Liver (tissue), 3 donors: ENCODE measurements at regions not wholly inside any gene's neighbourhood (a gene's known extent, or its start where the extent isn't known, plus 50 kb on each side); places are given as distances from the start of the nearest gene placed in this dataset.

Experiments
- MAX ChIP-seq: IDR thresholded peaks from 2 replicates; pipeline ENCODE4 v1.6.1; 2016; ENCODE audit warnings: antibody characterized with exemption
- RXRA ChIP-seq, 2 donors: IDR thresholded peaks; 2 replicates each; pipeline ENCODE4 v1.6.1; 2017 to 2018; ENCODE audit warnings: antibody characterized with exemption in 2 of 2, mild to moderate bottlenecking in 1 of 2
- TF ChIP-seq, protein P1 (sequence below): IDR thresholded peaks from 2 replicates; pipeline ENCODE4 v1.6.1; 2016; ENCODE audit warnings: antibody characterized with exemption
- TF ChIP-seq, protein P2 (sequence below): fragments of 150-350 bp; IDR thresholded peaks from 2 replicates; pipeline ENCODE4 v1.5.1; 2017; ENCODE audit warnings: improper control_type of control experiment, low read depth, low read length; ENCODE audit not compliant: missing input control
- TF ChIP-seq, protein P3 (sequence below): IDR thresholded peaks from 2 replicates; pipeline ENCODE4 v1.6.1; 2016; ENCODE audit warnings: antibody characterized with exemption, mild to moderate bottlenecking
- donor health status: healthy.
- donor health status: healthy.

DNA sequence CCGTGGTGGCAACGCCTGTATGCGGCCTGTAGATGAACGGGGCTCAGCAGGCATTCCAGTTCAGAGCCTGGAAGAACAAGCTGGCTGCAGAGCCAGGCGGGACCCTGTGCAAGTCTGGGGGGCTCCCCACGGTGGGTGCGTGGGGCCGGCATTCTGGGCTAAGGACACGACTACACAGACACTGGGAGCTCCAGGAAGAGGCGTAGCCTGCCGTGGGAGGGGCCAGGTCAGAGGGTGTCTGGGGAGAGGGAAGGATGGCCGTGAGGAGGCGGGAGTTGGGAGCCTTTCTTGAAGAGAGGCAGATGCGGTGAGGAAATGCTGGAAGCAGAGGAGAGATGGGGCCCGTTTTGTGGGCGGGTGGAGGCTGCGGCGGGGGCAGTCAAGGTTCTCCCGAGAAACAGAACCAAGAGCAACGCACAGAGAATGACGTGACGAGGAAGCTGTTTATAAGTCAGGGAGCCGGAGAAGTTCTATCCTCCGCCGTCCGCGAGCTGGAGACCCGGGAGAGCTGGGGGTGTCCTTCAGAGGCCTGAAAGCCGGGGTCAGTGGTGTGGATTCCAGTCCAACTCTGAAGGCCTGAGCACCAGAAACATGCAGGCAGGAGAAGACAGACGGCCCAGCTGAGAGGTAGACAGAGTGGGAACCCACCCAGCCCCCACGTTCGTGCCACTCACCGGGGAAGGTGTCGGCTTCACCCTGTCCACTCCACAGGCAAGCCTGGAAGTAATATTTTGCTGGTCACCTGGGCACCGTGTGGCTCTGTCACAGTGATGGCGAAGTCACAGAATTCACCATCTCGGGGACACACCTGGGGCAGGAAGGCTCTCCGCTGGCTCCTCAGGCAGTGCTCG is 529.6 kb downstream of the BRD1 start:
- TF ChIP-seq, protein P1, sequence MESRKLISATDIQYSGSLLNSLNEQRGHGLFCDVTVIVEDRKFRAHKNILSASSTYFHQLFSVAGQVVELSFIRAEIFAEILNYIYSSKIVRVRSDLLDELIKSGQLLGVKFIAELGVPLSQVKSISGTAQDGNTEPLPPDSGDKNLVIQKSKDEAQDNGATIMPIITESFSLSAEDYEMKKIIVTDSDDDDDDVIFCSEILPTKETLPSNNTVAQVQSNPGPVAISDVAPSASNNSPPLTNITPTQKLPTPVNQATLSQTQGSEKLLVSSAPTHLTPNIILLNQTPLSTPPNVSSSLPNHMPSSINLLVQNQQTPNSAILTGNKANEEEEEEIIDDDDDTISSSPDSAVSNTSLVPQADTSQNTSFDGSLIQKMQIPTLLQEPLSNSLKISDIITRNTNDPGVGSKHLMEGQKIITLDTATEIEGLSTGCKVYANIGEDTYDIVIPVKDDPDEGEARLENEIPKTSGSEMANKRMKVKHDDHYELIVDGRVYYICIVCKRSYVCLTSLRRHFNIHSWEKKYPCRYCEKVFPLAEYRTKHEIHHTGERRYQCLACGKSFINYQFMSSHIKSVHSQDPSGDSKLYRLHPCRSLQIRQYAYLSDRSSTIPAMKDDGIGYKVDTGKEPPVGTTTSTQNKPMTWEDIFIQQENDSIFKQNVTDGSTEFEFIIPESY, result no peak
- TF ChIP-seq MAX (no peak), RXRA (IDR thresholded peaks at IDR 0.05) (no peak)
- TF ChIP-seq, protein P2, sequence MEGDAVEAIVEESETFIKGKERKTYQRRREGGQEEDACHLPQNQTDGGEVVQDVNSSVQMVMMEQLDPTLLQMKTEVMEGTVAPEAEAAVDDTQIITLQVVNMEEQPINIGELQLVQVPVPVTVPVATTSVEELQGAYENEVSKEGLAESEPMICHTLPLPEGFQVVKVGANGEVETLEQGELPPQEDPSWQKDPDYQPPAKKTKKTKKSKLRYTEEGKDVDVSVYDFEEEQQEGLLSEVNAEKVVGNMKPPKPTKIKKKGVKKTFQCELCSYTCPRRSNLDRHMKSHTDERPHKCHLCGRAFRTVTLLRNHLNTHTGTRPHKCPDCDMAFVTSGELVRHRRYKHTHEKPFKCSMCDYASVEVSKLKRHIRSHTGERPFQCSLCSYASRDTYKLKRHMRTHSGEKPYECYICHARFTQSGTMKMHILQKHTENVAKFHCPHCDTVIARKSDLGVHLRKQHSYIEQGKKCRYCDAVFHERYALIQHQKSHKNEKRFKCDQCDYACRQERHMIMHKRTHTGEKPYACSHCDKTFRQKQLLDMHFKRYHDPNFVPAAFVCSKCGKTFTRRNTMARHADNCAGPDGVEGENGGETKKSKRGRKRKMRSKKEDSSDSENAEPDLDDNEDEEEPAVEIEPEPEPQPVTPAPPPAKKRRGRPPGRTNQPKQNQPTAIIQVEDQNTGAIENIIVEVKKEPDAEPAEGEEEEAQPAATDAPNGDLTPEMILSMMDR, result no peak
- TF ChIP-seq, protein P3, sequence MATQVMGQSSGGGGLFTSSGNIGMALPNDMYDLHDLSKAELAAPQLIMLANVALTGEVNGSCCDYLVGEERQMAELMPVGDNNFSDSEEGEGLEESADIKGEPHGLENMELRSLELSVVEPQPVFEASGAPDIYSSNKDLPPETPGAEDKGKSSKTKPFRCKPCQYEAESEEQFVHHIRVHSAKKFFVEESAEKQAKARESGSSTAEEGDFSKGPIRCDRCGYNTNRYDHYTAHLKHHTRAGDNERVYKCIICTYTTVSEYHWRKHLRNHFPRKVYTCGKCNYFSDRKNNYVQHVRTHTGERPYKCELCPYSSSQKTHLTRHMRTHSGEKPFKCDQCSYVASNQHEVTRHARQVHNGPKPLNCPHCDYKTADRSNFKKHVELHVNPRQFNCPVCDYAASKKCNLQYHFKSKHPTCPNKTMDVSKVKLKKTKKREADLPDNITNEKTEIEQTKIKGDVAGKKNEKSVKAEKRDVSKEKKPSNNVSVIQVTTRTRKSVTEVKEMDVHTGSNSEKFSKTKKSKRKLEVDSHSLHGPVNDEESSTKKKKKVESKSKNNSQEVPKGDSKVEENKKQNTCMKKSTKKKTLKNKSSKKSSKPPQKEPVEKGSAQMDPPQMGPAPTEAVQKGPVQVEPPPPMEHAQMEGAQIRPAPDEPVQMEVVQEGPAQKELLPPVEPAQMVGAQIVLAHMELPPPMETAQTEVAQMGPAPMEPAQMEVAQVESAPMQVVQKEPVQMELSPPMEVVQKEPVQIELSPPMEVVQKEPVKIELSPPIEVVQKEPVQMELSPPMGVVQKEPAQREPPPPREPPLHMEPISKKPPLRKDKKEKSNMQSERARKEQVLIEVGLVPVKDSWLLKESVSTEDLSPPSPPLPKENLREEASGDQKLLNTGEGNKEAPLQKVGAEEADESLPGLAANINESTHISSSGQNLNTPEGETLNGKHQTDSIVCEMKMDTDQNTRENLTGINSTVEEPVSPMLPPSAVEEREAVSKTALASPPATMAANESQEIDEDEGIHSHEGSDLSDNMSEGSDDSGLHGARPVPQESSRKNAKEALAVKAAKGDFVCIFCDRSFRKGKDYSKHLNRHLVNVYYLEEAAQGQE, result no peak
